ENCODE measurements at regions not wholly inside any gene's neighbourhood (a gene's known extent, or its start where the extent isn't known, plus 50 kb on each side); places are given as distances from the start of the nearest gene placed in this dataset.
A peak's percentile ranks its signal among the peaks of the same experiment; 100 is the strongest.

- no peak for DNase-seq (ENCODE audit: low spot score)
- FAIRE-seq, result no peak
Measured at GRCh38 chrX:40485102-40485826, 95.5 kb upstream of the ATP6AP2 start.

GRCh38 chrX:40484408-40485091, 96.2 kb upstream of the ATP6AP2 start:
- no peak for FAIRE-seq
- DNase-seq (ENCODE audit: low spot score), result no peak

GRCh38 chrX:40483502-40483901, 97.3 kb upstream of the ATP6AP2 start:
- FAIRE-seq (no peak), DNase-seq (ENCODE audit: low spot score) (no peak)

- FAIRE-seq (no peak), DNase-seq (ENCODE audit: low spot score) (no peak)
Measured at GRCh38 chrX:40479777-40480318, 100.9 kb upstream of the ATP6AP2 start.

- FAIRE-seq, result no peak
Measured at GRCh38 chrX:40478474-40479065, 102.2 kb upstream of the ATP6AP2 start.

GRCh38 chrX:40476958-40477357, 103.8 kb upstream of the ATP6AP2 start:
- FAIRE-seq, result no peak
- DNase-seq (ENCODE audit: low spot score), result no peak

More at GRCh38 chrX:40478474-40479065, 102.2 kb upstream of the ATP6AP2 start:
- no peak for DNase-seq (ENCODE audit: low spot score)

GRCh38 chrX:40474645-40475044, 106.1 kb upstream of the ATP6AP2 start:
- FAIRE-seq (no peak), DNase-seq (ENCODE audit: low spot score) (no peak)

- no peak for FAIRE-seq
Measured at GRCh38 chrX:40474205-40474626, 106.6 kb upstream of the ATP6AP2 start.

GRCh38 chrX:40473460-40474204, 107.1 kb upstream of the ATP6AP2 start:
- FAIRE-seq, result no peak
- no peak for DNase-seq (ENCODE audit: low spot score)

More at GRCh38 chrX:40474205-40474626, 106.6 kb upstream of the ATP6AP2 start:
- DNase-seq (ENCODE audit: low spot score), result peak; percentile 62

GRCh38 chrX:40471965-40472648, 108.7 kb upstream of the ATP6AP2 start:
- no peak for FAIRE-seq
- peak; percentile 47 for DNase-seq (ENCODE audit: low spot score)

- DNase-seq (ENCODE audit: low spot score) (no peak), FAIRE-seq (no peak)
Measured at GRCh38 chrX:40470830-40471429, 109.8 kb upstream of the ATP6AP2 start.

GRCh38 chrX:40469316-40469715, 111.5 kb upstream of the ATP6AP2 start:
- no peak for DNase-seq (ENCODE audit: low spot score)
- no peak for FAIRE-seq

- FAIRE-seq, result no peak
- DNase-seq (ENCODE audit: low spot score), result peak; percentile 71
Measured at GRCh38 chrX:40468033-40468846, 112.5 kb upstream of the ATP6AP2 start.

- FAIRE-seq, result no peak
Measured at GRCh38 chrX:40467454-40467853, 113.3 kb upstream of the ATP6AP2 start.

GRCh38 chrX:40465735-40466551, 114.8 kb upstream of the ATP6AP2 start:
- DNase-seq (ENCODE audit: low spot score) (no peak), FAIRE-seq (no peak)

More at GRCh38 chrX:40467454-40467853, 113.3 kb upstream of the ATP6AP2 start:
- no peak for DNase-seq (ENCODE audit: low spot score)

- FAIRE-seq (no peak), DNase-seq (ENCODE audit: low spot score) (no peak)
Measured at GRCh38 chrX:40462795-40463194, 118.0 kb upstream of the ATP6AP2 start.

GRCh38 chrX:40460926-40461325, 119.8 kb upstream of the ATP6AP2 start:
- FAIRE-seq (no peak), DNase-seq (ENCODE audit: low spot score) (no peak)

- no peak for FAIRE-seq
- DNase-seq (ENCODE audit: low spot score), result no peak
Measured at GRCh38 chrX:40459571-40460158, 121.1 kb upstream of the ATP6AP2 start.

All from urothelium cell line (cell line).